Natural killer cell (primary cell): ENCODE measurements at regions not wholly inside any gene's neighbourhood (a gene's known extent, or its start where the extent isn't known, plus 50 kb on each side); places are given as distances from the start of the nearest gene placed in this dataset.
A peak's percentile ranks its signal among the peaks of the same experiment; 100 is the strongest.

Experiments used
- ATAC-seq, 3 donors: fragments of 150-1000 bp in 2 of 3; fragments of 200-7000 bp in 1 of 3; cut with Tn5 transposase; 1 replicate in 1 of 3; 2 replicates in 2 of 3; pipeline ENCODE4 v1.10.0; 2021; ENCODE audit warnings: mild to moderate bottlenecking in 2 of 3, moderate library complexity in 2 of 3
- DNase-seq, 2 donors: peaks; one replicate each; pipeline versions ENCODE4 v3.0.0 to v3.0.0-alpha.2; 2013 to 2021; ENCODE audit warnings: mixed read lengths in 1 of 2
- H3K27ac ChIP-seq: one replicate; pipeline ENCODE4 v1.5.1; 2013; ENCODE audit warnings: mild to moderate bottlenecking, low read length
- H3K27me3 ChIP-seq: one replicate; pipeline ENCODE4 v1.6.1; 2013; ENCODE audit warnings: low read length; ENCODE audit not compliant: control insufficient read depth, insufficient read depth
- H3K36me3 ChIP-seq: one replicate; pipeline ENCODE4 v1.6.1; 2013; ENCODE audit warnings: low read length; ENCODE audit not compliant: control insufficient read depth, insufficient read depth
- H3K4me1 ChIP-seq: one replicate; pipeline ENCODE4 v1.6.1; 2013; ENCODE audit warnings: low read length; ENCODE audit not compliant: control insufficient read depth, insufficient read depth
- H3K4me3 ChIP-seq: one replicate; pipeline ENCODE4 v1.5.1; 2013; ENCODE audit warnings: low read length
- H3K9me3 ChIP-seq: one replicate; pipeline ENCODE4 v1.6.1; 2013; ENCODE audit warnings: low read length; ENCODE audit not compliant: control insufficient read depth, insufficient read depth
- H3K27ac Mint-ChIP-seq, 2 donors: one replicate each; pipeline ENCODE4 v1.8.0; 2022; ENCODE audit warnings: mild to moderate bottlenecking in 2 of 2, mixed read lengths in 2 of 2, moderate library complexity in 1 of 2
- H3K27me3 Mint-ChIP-seq, 2 donors: one replicate each; pipeline ENCODE4 v1.8.0; 2022; ENCODE audit warnings: low read depth in 2 of 2, mixed read lengths in 2 of 2
- H3K36me3 Mint-ChIP-seq: one replicate; pipeline ENCODE4 v1.8.0; 2022; ENCODE audit warnings: mixed read lengths
- H3K4me1 Mint-ChIP-seq, 2 donors: one replicate each; pipeline ENCODE4 v1.8.0; 2022; ENCODE audit warnings: mixed read lengths in 2 of 2
- H3K4me3 Mint-ChIP-seq: one replicate; pipeline ENCODE4 v1.8.0; 2022; ENCODE audit warnings: mild to moderate bottlenecking, moderate library complexity, mixed read lengths
- H3K9me3 Mint-ChIP-seq, 2 donors: one replicate each; pipeline ENCODE4 v1.8.0; 2022; ENCODE audit warnings: mixed read lengths in 2 of 2
- CTCF ChIP-seq: fragments of 200-600 bp; IDR thresholded peaks from one replicate; pipeline ENCODE4 v1.8.0; 2022; ENCODE audit warnings: antibody characterized with exemption
- WGBS: methylation state at CpG from one replicate; pipeline ENCODE4 v1.1.7; 2013; ENCODE audit warnings: missing lambda C conversion rate; ENCODE audit not compliant: insufficient coverage; 5-methylcytosine and 5-hydroxymethylcytosine counted together
- intact Hi-C: fragments of 100-400 bp; cut with micrococcal nuclease; formaldehyde crosslinking; loops from one replicate; pipeline ENCODE4 v1.14.2; 2022

GRCh38 chr11:10401256-10401655 lies 53.8 kb upstream of the AMPD3 start:
- Mint-ChIP-seq H3K36me3 (no peaks in the 10 kb centered on the region), H3K27me3 (peaks cover 6 to 7% of the 10 kb centered on the region in 2 donors)

GRCh38 chr11:10401696-10402392 lies 53.2 kb upstream of the AMPD3 start:
- Mint-ChIP-seq H3K4me3 (no peak overlapping the region), H3K27ac (peak overlapping the region in 1 of 2 donors; percentile 29), H3K4me1 (peaks cover 9 to 13% of the 10 kb centered on the region in 2 donors), H3K9me3 (no peaks in the 10 kb centered on the region), H3K36me3 (no peaks in the 10 kb centered on the region), H3K27me3 (peaks cover 6 to 7% of the 10 kb centered on the region in 2 donors)
- WGBS, result 72% methylated on average over 4 of the region's 4 CpGs
- H3K27ac ChIP-seq, result no peak overlapping the region
- peaks cover 15% of the 10 kb centered on the region for H3K4me1 ChIP-seq
- no peaks in the 10 kb centered on the region for H3K27me3 ChIP-seq
- H3K4me3 ChIP-seq, result no peak overlapping the region
- intact Hi-C loops, result no loop called here
- no peaks in the 10 kb centered on the region for H3K36me3 ChIP-seq
- DNase-seq (no peak), ATAC-seq (no peak)
- no peak for TF ChIP-seq CTCF
- H3K9me3 ChIP-seq, result no peaks in the 10 kb centered on the region

More at GRCh38 chr11:10401256-10401655, 53.8 kb upstream of the AMPD3 start:
- ATAC-seq (no peak), DNase-seq (no peak)
- intact Hi-C loops, result no loop called here
- Mint-ChIP-seq H3K9me3 (no peaks in the 10 kb centered on the region), H3K4me3 (no peak overlapping the region), H3K27ac (no peak overlapping the region), H3K4me1 (peaks cover 7 to 11% of the 10 kb centered on the region in 2 donors)
- no peak overlapping the region for H3K4me3 ChIP-seq
- no peaks in the 10 kb centered on the region for H3K9me3 ChIP-seq
- H3K4me1 ChIP-seq, result peaks cover 14% of the 10 kb centered on the region
- H3K27me3 ChIP-seq, result no peaks in the 10 kb centered on the region
- H3K36me3 ChIP-seq, result no peaks in the 10 kb centered on the region
- TF ChIP-seq CTCF, result no peak
- WGBS, result 83% methylated on average over 3 of the region's 3 CpGs
- H3K27ac ChIP-seq, result no peak overlapping the region
